ENCODE measurements at regions not wholly inside any gene's neighbourhood (a gene's known extent, or its start where the extent isn't known, plus 50 kb on each side); places are given as distances from the start of the nearest gene placed in this dataset.

- DNase-seq (no peak), ATAC-seq (ENCODE audit: low read depth) (no peak)
- H3K27me3 ChIP-seq (ENCODE audit: control insufficient read depth, insufficient read depth, low read length): no peaks in the 10 kb centered on the region
- in situ Hi-C loops (cut with MboI; ENCODE audit: low sequenced_read_pairs): no loop called here
- H3K36me3 ChIP-seq (ENCODE audit: control insufficient read depth, insufficient read depth, low read length): no peaks in the 10 kb centered on the region
- intact Hi-C loops (cut with micrococcal nuclease): no loop called here
- no peak overlapping the region for H4K8ac ChIP-seq (ENCODE audit: low read depth in 2 of 2, low read length in 2 of 2)
- H3K9me1 ChIP-seq (ENCODE audit: insufficient read depth, low read length): no peaks in the 10 kb centered on the region
- H2BK15ac ChIP-seq (ENCODE audit: low read depth, low read length): no peak overlapping the region
- H3K23ac ChIP-seq (ENCODE audit: low read depth, low read length): no peak overlapping the region
- no peak overlapping the region for H3K9ac ChIP-seq (ENCODE audit: low read depth, low read length)
- H2AK9ac ChIP-seq (replicated peaks; ENCODE audit: low read depth, low read length, poor library complexity): no peak overlapping the region
- H3K18ac ChIP-seq (ENCODE audit: low read depth, low read length): no peak overlapping the region
- H3K4me1 ChIP-seq (ENCODE audit: control insufficient read depth, insufficient read depth, low read length): no peaks in the 10 kb centered on the region
- H4K91ac ChIP-seq (ENCODE audit: insufficient read depth, low read depth, low read length): no peak overlapping the region
- TF ChIP-seq MXI1 (IDR thresholded peaks at IDR 0.05; ENCODE audit: borderline replicate concordance, low read depth, low read length) (no peak), POLR2A (IDR thresholded peaks at IDR 0.05; ENCODE audit: low read depth, low read length) (no peak), FOS (IDR thresholded peaks at IDR 0.05; ENCODE audit: low read depth, low read length) (no peak), NFE2L2 (IDR thresholded peaks at IDR 0.05; ENCODE audit: low read depth, low read length) (no peak), CEBPB (IDR thresholded peaks at IDR 0.05; ENCODE audit: low read depth, low read length) (no peak), USF2 (IDR thresholded peaks at IDR 0.05; ENCODE audit: low read depth, low read length) (no peak), BHLHE40 (IDR thresholded peaks at IDR 0.05; ENCODE audit: low read depth, low read length) (no peak), MAZ (IDR thresholded peaks at IDR 0.05; ENCODE audit: borderline replicate concordance, low read depth, low read length) (no peak), RAD21 (IDR thresholded peaks at IDR 0.05; ENCODE audit: low read length) (no peak), MAFK (IDR thresholded peaks at IDR 0.05; ENCODE audit: low read depth, low read length) (no peak), SMC3 (IDR thresholded peaks at IDR 0.05; ENCODE audit: low read depth, low read length) (no peak), ELK1 (IDR thresholded peaks at IDR 0.05; ENCODE audit: borderline replicate concordance, low read depth, low read length) (no peak), RCOR1 (IDR thresholded peaks at IDR 0.05; ENCODE audit: insufficient replicate concordance, low read length) (no peak), RFX5 (IDR thresholded peaks at IDR 0.05; ENCODE audit: low read depth, low read length) (no peak), CHD1 (IDR thresholded peaks at IDR 0.05; ENCODE audit: low read depth, low read length) (no peak), CTCF (conservative IDR thresholded peaks at IDR 0.05; ENCODE audit: low read depth, low read length) (no peak)
- no peak overlapping the region for H2AFZ ChIP-seq (replicated peaks; ENCODE audit: low read length, poor library complexity)
- H3K9me3 ChIP-seq (ENCODE audit: control insufficient read depth, insufficient read depth, low read length): peaks cover 29% of the 10 kb centered on the region
- no peak overlapping the region for H4K5ac ChIP-seq (ENCODE audit: low read depth, low read length)
- no peaks in the 10 kb centered on the region for H4K20me1 ChIP-seq (ENCODE audit: insufficient read depth, low read length)
- CTCF ChIA-PET: no interaction called here
- no peak overlapping the region for H3K4me2 ChIP-seq (ENCODE audit: low read depth, low read length)
- no peak overlapping the region for H2BK20ac ChIP-seq (ENCODE audit: low read depth, low read length)
- BruUV-seq (replicated peaks): no TSS peak
- H2AK5ac ChIP-seq (ENCODE audit: low read depth, low read length): no peak overlapping the region
- no peak overlapping the region for H3K27ac ChIP-seq (ENCODE audit: insufficient read depth, low read length)
- H3K4ac ChIP-seq (ENCODE audit: low read depth, low read length): no peak overlapping the region
- H3K79me1 ChIP-seq (ENCODE audit: low read depth in 1 of 2, low read length in 2 of 2): no peaks in the 10 kb centered on the region
- H3K4me3 ChIP-seq (ENCODE audit: insufficient read depth, low read depth, low read length): no peak overlapping the region
- no peak overlapping the region for H2BK5ac ChIP-seq (ENCODE audit: low read depth, low read length, poor library complexity, severe bottlenecking)
- dilution Hi-C loops (cut with HindIII; ENCODE audit: low sequenced_read_pairs, unreplicated experiment): no loop called here
- no peak overlapping the region for H2BK120ac ChIP-seq (ENCODE audit: low read depth, low read length)
- WGBS, 2 experiments (ENCODE audit: extremely low coverage in 2 of 2, insufficient read length in 1 of 2): 40% methylated on average over 1 of the region's 5 CpGs; no CpG with 5 or more reads in 1 of the 2 experiments
- no peak overlapping the region for H3K56ac ChIP-seq (ENCODE audit: extremely low read depth, insufficient read depth, low read length)
- no peak overlapping the region for H3K14ac ChIP-seq (replicated peaks; ENCODE audit: low read depth, low read length)
- POLR2A ChIA-PET (ENCODE audit: unreplicated experiment): no interaction called here
Observed at GRCh38 chr14:98701377-98701776, 570.6 kb downstream of the BCL11B start.

Measured in IMR-90 (cell line).